ENCODE measurements at regions not wholly inside any gene's neighbourhood (a gene's known extent, or its start where the extent isn't known, plus 50 kb on each side); places are given as distances from the start of the nearest gene placed in this dataset.

GRCh38 chr3:166783206-166783605 is 596.9 kb downstream of the ZBBX start:
- Histone ChIP-seq H3K27ac (no peak overlapping the region), H3K9me3 (no peaks in the 10 kb centered on the region), H3K27me3 (no peaks in the 10 kb centered on the region), H3K4me3 (no peak overlapping the region), H3K4me1 (no peaks in the 10 kb centered on the region), H3K36me3 (no peaks in the 10 kb centered on the region)
- WGBS, 2 donors (ENCODE audit: low coverage in 1 of 2) = 67% methylated on average over 1 of the region's 2 CpGs; no CpG with 5 or more reads in 1 of the 2 donors
- no peak for ATAC-seq
- TF ChIP-seq EP300 (IDR thresholded peaks at IDR 0.05) (no peak), POLR2A (IDR thresholded peaks at IDR 0.05) (no peak), POLR2AphosphoS5 (IDR thresholded peaks at IDR 0.05) (no peak)
- TF ChIP-seq, protein P1, sequence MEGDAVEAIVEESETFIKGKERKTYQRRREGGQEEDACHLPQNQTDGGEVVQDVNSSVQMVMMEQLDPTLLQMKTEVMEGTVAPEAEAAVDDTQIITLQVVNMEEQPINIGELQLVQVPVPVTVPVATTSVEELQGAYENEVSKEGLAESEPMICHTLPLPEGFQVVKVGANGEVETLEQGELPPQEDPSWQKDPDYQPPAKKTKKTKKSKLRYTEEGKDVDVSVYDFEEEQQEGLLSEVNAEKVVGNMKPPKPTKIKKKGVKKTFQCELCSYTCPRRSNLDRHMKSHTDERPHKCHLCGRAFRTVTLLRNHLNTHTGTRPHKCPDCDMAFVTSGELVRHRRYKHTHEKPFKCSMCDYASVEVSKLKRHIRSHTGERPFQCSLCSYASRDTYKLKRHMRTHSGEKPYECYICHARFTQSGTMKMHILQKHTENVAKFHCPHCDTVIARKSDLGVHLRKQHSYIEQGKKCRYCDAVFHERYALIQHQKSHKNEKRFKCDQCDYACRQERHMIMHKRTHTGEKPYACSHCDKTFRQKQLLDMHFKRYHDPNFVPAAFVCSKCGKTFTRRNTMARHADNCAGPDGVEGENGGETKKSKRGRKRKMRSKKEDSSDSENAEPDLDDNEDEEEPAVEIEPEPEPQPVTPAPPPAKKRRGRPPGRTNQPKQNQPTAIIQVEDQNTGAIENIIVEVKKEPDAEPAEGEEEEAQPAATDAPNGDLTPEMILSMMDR (IDR thresholded peaks at IDR 0.05) = no peak

DNA sequence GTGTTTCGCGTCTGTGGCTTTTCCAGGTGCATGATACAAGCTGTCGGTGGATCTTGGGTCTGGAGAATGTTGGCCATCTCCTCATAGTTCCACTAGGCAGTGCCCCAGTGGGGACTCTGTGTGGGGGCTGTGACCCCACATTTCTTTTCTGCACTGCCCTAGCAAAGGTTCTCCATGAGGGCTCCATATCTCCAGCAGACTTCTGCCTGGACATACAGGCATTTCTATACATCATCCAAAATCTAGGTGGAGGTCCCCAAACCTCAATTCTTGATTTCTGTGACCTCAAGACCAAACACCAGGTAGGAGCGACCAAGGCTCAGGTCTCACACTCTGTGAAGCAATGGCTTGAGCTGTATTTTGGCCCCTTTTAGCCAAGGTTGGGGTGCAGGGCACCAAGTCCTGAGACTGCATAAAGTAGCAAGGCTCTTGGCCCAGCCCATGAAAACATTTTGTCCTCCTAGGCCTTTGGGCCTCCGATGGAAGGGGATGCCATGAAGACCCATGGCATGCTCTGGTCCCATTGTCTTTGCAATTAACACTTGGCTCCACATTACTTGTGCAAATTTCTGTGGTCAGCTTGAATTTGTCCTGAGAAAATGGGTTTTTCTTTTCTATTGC is 615.3 kb downstream of the ZBBX start:
- Histone ChIP-seq H3K27ac (no peak overlapping the region), H3K4me3 (no peak overlapping the region), H3K4me1 (no peaks in the 10 kb centered on the region), H3K9me3 (peaks cover 0 to 4% (median 0%) of the 10 kb centered on the region in 3 donors), H3K27me3 (no peaks in the 10 kb centered on the region), H3K36me3 (no peaks in the 10 kb centered on the region)
- no peak for TF ChIP-seq POLR2AphosphoS5 (IDR thresholded peaks at IDR 0.05)
- TF ChIP-seq EP300 (IDR thresholded peaks at IDR 0.05) = no peak
- no peak for TF ChIP-seq POLR2A (IDR thresholded peaks at IDR 0.05)
- TF ChIP-seq, protein P1 (IDR thresholded peaks at IDR 0.05) = no peak
- ATAC-seq = no peak
- WGBS, 2 donors (ENCODE audit: low coverage in 1 of 2) = 79% methylated on average over 3 of the region's 5 CpGs; no CpG with 5 or more reads in 1 of the 2 donors

DNA sequence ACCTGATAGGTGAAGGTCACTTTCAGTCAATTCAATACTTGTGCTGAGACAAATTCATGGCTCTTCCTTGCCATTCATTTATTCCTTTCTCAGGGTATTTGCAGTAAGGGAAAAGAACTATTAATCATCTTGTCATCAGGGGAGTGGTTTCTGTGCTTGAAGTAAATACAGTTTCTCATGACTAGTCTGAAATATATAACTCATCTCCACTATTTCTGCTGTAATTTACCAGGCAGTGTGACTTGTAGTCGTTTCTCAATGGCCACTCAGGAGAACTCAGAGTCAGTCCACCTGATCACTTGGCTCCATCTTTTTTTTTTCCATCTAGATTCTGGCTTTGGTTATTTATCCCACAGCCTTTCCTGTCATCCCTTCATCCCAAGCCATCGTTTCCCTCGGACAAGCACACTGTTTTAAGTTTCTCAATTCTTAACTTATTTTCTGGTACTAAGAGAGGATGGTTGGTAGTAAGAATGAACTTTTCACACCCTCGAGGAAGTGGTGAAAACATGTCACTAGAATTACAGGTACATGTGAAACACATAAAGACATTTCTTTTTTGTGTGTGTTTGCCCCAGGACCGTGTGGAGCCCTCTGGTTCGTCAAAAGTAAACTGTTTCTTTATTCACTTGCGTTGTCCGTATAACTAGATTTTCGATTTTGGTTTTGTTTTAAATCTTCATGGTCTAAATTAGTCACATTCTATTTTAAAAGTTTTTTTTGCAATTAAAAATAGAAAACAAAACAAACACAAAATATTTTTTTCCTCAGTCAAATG is 620.2 kb downstream of the ZBBX start:
- Histone ChIP-seq H3K4me1 (no peaks in the 10 kb centered on the region), H3K36me3 (no peaks in the 10 kb centered on the region), H3K4me3 (no peak overlapping the region), H3K27me3 (no peaks in the 10 kb centered on the region), H3K27ac (no peak overlapping the region), H3K9me3 (peaks cover 0 to 2% (median 0%) of the 10 kb centered on the region in 3 donors)
- 77 to 78% methylated on average over 7 to 9 of the region's 9 CpGs for WGBS, 2 donors (ENCODE audit: low coverage in 1 of 2)
- no peak for ATAC-seq
- no peak for TF ChIP-seq POLR2AphosphoS5 (IDR thresholded peaks at IDR 0.05)
- no peak for TF ChIP-seq POLR2A (IDR thresholded peaks at IDR 0.05)
- no peak for TF ChIP-seq EP300 (IDR thresholded peaks at IDR 0.05)
- TF ChIP-seq, protein P1 (IDR thresholded peaks at IDR 0.05) = no peak

DNA sequence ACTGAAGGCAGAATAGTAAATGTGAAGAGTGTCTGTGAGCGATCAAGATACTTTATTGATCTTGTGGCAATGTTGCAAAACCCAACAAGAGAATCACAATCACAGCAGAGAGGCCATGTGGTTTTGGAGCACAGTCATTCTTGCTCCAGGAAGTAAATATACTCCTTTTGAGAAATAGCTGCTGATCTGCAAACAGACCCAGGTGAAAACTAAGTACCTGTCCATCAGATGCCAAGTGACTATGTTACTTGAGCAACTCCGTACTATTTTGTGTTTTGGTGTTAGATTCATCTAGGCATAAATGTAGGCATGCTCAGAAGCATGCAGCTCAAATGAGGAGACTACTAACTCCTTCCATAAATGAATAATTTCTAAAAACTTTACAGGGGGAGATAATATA is 627.9 kb downstream of the ZBBX start:
- H3K9me3 ChIP-seq = peaks cover 0 to 7% (median 0%) of the 10 kb centered on the region in 3 donors
- no peak overlapping the region for H3K4me3 ChIP-seq
- no peak overlapping the region for H3K27ac ChIP-seq
- H3K4me1 ChIP-seq = no peaks in the 10 kb centered on the region
- H3K27me3 ChIP-seq = no peaks in the 10 kb centered on the region
- H3K36me3 ChIP-seq = no peaks in the 10 kb centered on the region
- no peak for ATAC-seq
- 78 to 93% methylated on average over 2 of the region's 2 CpGs for WGBS, 2 donors (ENCODE audit: low coverage in 1 of 2)
- TF ChIP-seq POLR2A (IDR thresholded peaks at IDR 0.05) (no peak), EP300 (IDR thresholded peaks at IDR 0.05) (no peak), POLR2AphosphoS5 (IDR thresholded peaks at IDR 0.05) (no peak)
- TF ChIP-seq, protein P1 (IDR thresholded peaks at IDR 0.05) = no peak

Data from gastroesophageal sphincter (tissue), 4 donors.